Liver (tissue), 8 donors: ENCODE measurements at regions not wholly inside any gene's neighbourhood (a gene's known extent, or its start where the extent isn't known, plus 50 kb on each side); places are given as distances from the start of the nearest gene placed in this dataset.
A peak's percentile ranks its signal among the peaks of the same experiment; 100 is the strongest.

Experiments
- DNase-seq: peaks from one replicate; pipeline ENCODE4 v3.0.0-alpha.2; 2017; ENCODE audit warnings: low spot score
- H3K27ac ChIP-seq, 2 donors: one replicate each; pipeline ENCODE4 v1.7.0; 2013; ENCODE audit warnings: inconsistent platforms in 2 of 2, low read length in 2 of 2, control low read depth in 1 of 2, low read depth in 1 of 2, mild to moderate bottlenecking in 1 of 2
- H3K27me3 ChIP-seq, 4 donors: one replicate each; pipeline versions ENCODE4 v1.6.1 to v1.7.0; 2013; ENCODE audit warnings: low read length in 3 of 4, inconsistent platforms in 1 of 4, mild to moderate bottlenecking in 1 of 4, moderate library complexity in 1 of 4; ENCODE audit not compliant: control insufficient read depth in 4 of 4, insufficient read depth in 4 of 4
- H3K36me3 ChIP-seq, 4 donors: one replicate each; pipeline versions ENCODE4 v1.6.1 to v1.7.0; 2013; ENCODE audit warnings: low read length in 3 of 4, mild to moderate bottlenecking in 3 of 4, low read depth in 1 of 4, moderate library complexity in 1 of 4; ENCODE audit not compliant: control insufficient read depth in 4 of 4, insufficient read depth in 3 of 4
- H3K4me1 ChIP-seq, 4 donors: one replicate each; pipeline versions ENCODE4 v1.6.1 to v1.7.0; 2013; ENCODE audit warnings: low read length in 3 of 4, mild to moderate bottlenecking in 3 of 4, moderate library complexity in 1 of 4; ENCODE audit not compliant: control insufficient read depth in 4 of 4, insufficient read depth in 4 of 4
- H3K4me3 ChIP-seq, 3 donors: one replicate each; pipeline versions ENCODE4 v1.6.1 to v1.7.0; 2013; ENCODE audit warnings: low read length in 3 of 3, control low read depth in 1 of 3, low read depth in 1 of 3, mild to moderate bottlenecking in 1 of 3
- H3K9ac ChIP-seq, 2 donors: one replicate each; pipeline ENCODE4 v1.7.0; 2013; ENCODE audit warnings: low read length in 2 of 2, mild to moderate bottlenecking in 2 of 2, moderate library complexity in 2 of 2, control low read depth in 1 of 2, low read depth in 1 of 2
- H3K9me3 ChIP-seq, 4 donors: one replicate each; pipeline versions ENCODE4 v1.6.1 to v1.7.0; 2013; ENCODE audit warnings: low read length in 3 of 4; ENCODE audit not compliant: control insufficient read depth in 4 of 4
- FOXA1 ChIP-seq: IDR thresholded peaks from 2 replicates; pipeline ENCODE4 v1.6.1; 2016; ENCODE audit warnings: antibody characterized with exemption
- GABPA ChIP-seq, 2 donors: IDR thresholded peaks in 1 of 2; conservative IDR thresholded peaks in 1 of 2; 2 replicates each; pipeline ENCODE4 v1.6.1; 2016; ENCODE audit warnings: antibody characterized with exemption in 2 of 2, mild to moderate bottlenecking in 1 of 2, moderate library complexity in 1 of 2
- HNF4A ChIP-seq, 2 donors: conservative IDR thresholded peaks; 2 replicates each; pipeline ENCODE4 v1.6.1; 2016; ENCODE audit warnings: antibody characterized with exemption in 2 of 2, mild to moderate bottlenecking in 2 of 2
- JUND ChIP-seq, 2 donors: IDR thresholded peaks; 2 replicates each; pipeline ENCODE4 v1.6.1; 2016; ENCODE audit warnings: antibody characterized with exemption in 2 of 2
- NR2F2 ChIP-seq: IDR thresholded peaks from 2 replicates; pipeline ENCODE4 v1.6.1; 2016; ENCODE audit warnings: antibody characterized with exemption
- RAD21 ChIP-seq, 2 donors: IDR thresholded peaks; 2 replicates each; pipeline ENCODE4 v1.6.1; 2016; ENCODE audit warnings: antibody characterized with exemption in 2 of 2, mild to moderate bottlenecking in 2 of 2
- REST ChIP-seq: IDR thresholded peaks from 2 replicates; pipeline ENCODE4 v1.6.1; 2016; ENCODE audit warnings: antibody characterized with exemption, mild to moderate bottlenecking
- RXRA ChIP-seq, 2 donors: IDR thresholded peaks; 2 replicates each; pipeline ENCODE4 v1.6.1; 2017 to 2018; ENCODE audit warnings: antibody characterized with exemption in 2 of 2, mild to moderate bottlenecking in 1 of 2
- SP1 ChIP-seq: IDR thresholded peaks from 2 replicates; pipeline ENCODE4 v1.6.1; 2018; ENCODE audit warnings: antibody characterized with exemption, mild to moderate bottlenecking
- WGBS: extraction: QIAGEN DNeasy Blood & Tissue Kit; methylation state at CpG from one replicate; pipeline ENCODE4 v1.1.7; 2013; 5-methylcytosine and 5-hydroxymethylcytosine counted together
- TF ChIP-seq, protein P1 (sequence below): fragments of 150-350 bp; IDR thresholded peaks from 2 replicates; pipeline ENCODE4 v1.5.1; 2017; ENCODE audit warnings: improper control_type of control experiment, low read depth, low read length; ENCODE audit not compliant: missing input control
- donor health status: healthy.
- donor health status: healthy.
- donor health status: healthy.
- donor health status: healthy.
- donor health status: healthy.

- no peak overlapping the region for H3K9ac ChIP-seq
- TF ChIP-seq NR2F2 = peak; percentile 13
- TF ChIP-seq RXRA (IDR thresholded peaks at IDR 0.05) = peak; percentile 32 to 51
- no peak for TF ChIP-seq HNF4A (conservative IDR thresholded peaks at IDR 0.05)
- TF ChIP-seq FOXA1 = no peak
- TF ChIP-seq JUND (IDR thresholded peaks at IDR 0.05) = no peak
- no peak for DNase-seq
- H3K27me3 ChIP-seq = no peaks in the 10 kb centered on the region
- no peaks in the 10 kb centered on the region for H3K9me3 ChIP-seq
- H3K27ac ChIP-seq = peak overlapping the region; percentile 80 to 96
- peaks cover 0 to 1% (median 0%) of the 10 kb centered on the region in 4 donors for H3K36me3 ChIP-seq
- H3K4me3 ChIP-seq = no peak overlapping the region
- 39% methylated on average over 22 of the region's 22 CpGs for WGBS
- peaks cover 44 to 88% (median 65%) of the 10 kb centered on the region in 4 donors for H3K4me1 ChIP-seq
These were observed 60.2 kb upstream of the PPARA start for GRCh38 chr22:46090036-46090591.

GRCh38 chr22:46090631-46091201 lies 59.6 kb upstream of the PPARA start:
- Histone ChIP-seq H3K36me3 (peaks cover 0 to 1% (median 0%) of the 10 kb centered on the region in 4 donors), H3K9ac (no peak overlapping the region), H3K4me1 (peaks cover 39 to 82% (median 59%) of the 10 kb centered on the region in 4 donors), H3K27me3 (no peaks in the 10 kb centered on the region), H3K27ac (peak overlapping the region; percentile 80 to 96), H3K4me3 (no peak overlapping the region), H3K9me3 (no peaks in the 10 kb centered on the region)
- WGBS = 82% methylated on average over 10 of the region's 10 CpGs
- DNase-seq = no peak
- TF ChIP-seq NR2F2 = peak; percentile 2
- TF ChIP-seq RXRA (IDR thresholded peaks at IDR 0.05) = no peak
- no peak for TF ChIP-seq RAD21 (IDR thresholded peaks at IDR 0.05)
- no peak for TF ChIP-seq SP1
- no peak for TF ChIP-seq GABPA (IDR thresholded peaks at IDR 0.05 in 1 of 2, conservative IDR thresholded peaks at IDR 0.05 in 1 of 2)

GRCh38 chr22:46091277-46091977 lies 58.9 kb upstream of the PPARA start:
- H3K9me3 ChIP-seq = no peaks in the 10 kb centered on the region
- H3K4me3 ChIP-seq = no peak overlapping the region
- H3K27me3 ChIP-seq = no peaks in the 10 kb centered on the region
- TF ChIP-seq REST = no peak
- TF ChIP-seq, protein P1, sequence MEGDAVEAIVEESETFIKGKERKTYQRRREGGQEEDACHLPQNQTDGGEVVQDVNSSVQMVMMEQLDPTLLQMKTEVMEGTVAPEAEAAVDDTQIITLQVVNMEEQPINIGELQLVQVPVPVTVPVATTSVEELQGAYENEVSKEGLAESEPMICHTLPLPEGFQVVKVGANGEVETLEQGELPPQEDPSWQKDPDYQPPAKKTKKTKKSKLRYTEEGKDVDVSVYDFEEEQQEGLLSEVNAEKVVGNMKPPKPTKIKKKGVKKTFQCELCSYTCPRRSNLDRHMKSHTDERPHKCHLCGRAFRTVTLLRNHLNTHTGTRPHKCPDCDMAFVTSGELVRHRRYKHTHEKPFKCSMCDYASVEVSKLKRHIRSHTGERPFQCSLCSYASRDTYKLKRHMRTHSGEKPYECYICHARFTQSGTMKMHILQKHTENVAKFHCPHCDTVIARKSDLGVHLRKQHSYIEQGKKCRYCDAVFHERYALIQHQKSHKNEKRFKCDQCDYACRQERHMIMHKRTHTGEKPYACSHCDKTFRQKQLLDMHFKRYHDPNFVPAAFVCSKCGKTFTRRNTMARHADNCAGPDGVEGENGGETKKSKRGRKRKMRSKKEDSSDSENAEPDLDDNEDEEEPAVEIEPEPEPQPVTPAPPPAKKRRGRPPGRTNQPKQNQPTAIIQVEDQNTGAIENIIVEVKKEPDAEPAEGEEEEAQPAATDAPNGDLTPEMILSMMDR = peak; percentile 4
- peaks cover 32 to 74% (median 52%) of the 10 kb centered on the region in 4 donors for H3K4me1 ChIP-seq
- peaks cover 0 to 1% (median 0%) of the 10 kb centered on the region in 4 donors for H3K36me3 ChIP-seq
- DNase-seq = no peak
- WGBS = 82% methylated on average over 19 of the region's 19 CpGs
- no peak overlapping the region for H3K9ac ChIP-seq
- peak overlapping the region; percentile 15 to 96 for H3K27ac ChIP-seq
